SU-DHL-6 (cell line): ENCODE measurements at regions not wholly inside any gene's neighbourhood (a gene's known extent, or its start where the extent isn't known, plus 50 kb on each side); places are given as distances from the start of the nearest gene placed in this dataset.

Experiments
- CTCF ChIP-seq: fragments of 200-600 bp; sonication (generic); IDR thresholded peaks from one replicate; pipeline ENCODE4 v1.5.1; 2017; ENCODE audit warnings: antibody characterized with exemption, mild to moderate bottlenecking, low read length, moderate library complexity; ENCODE audit not compliant: insufficient read depth, poor library complexity, severe bottlenecking
- EZH2phosphoT487 ChIP-seq: fragments of 200-600 bp; sonication (generic), shearing (Covaris generic); conservative IDR thresholded peaks from 2 replicates; pipeline ENCODE4 v1.6.1; 2018; ENCODE audit warnings: mild to moderate bottlenecking, antibody characterized with exemption, low read length, moderate library complexity, mixed read lengths

- TF ChIP-seq EZH2phosphoT487: no peak
- TF ChIP-seq CTCF: no peak
These were observed 357.8 kb downstream of the AJAP1 start for GRCh38 chr1:5012249-5012648.
